MM.1S (cell line): ENCODE measurements at regions not wholly inside any gene's neighbourhood (a gene's known extent, or its start where the extent isn't known, plus 50 kb on each side); places are given as distances from the start of the nearest gene placed in this dataset.

ENCODE experiments used
- CTCF ChIP-seq: fragments of 300-600 bp; sonication (generic); IDR thresholded peaks from 2 replicates; pipeline ENCODE4 v1.5.1; 2016; ENCODE audit warnings: antibody characterized with exemption, low read length, mixed read lengths
- EZH2 ChIP-seq: fragments of 300-600 bp; sonication (generic); optimal IDR thresholded peaks from 2 replicates; pipeline ENCODE3; 2017; ENCODE audit warnings: low read depth, mild to moderate bottlenecking, antibody characterized with exemption, low read length, mixed read lengths

GRCh38 chr5:144575736-144576135, 405.1 kb downstream of the KCTD16 start:
- TF ChIP-seq CTCF (no peak), EZH2 (no peak)
